SK-N-SH treated with all-trans-retinoic acid at 6 μM for 48 hours (cell line): ENCODE measurements at regions not wholly inside any gene's neighbourhood (a gene's known extent, or its start where the extent isn't known, plus 50 kb on each side); places are given as distances from the start of the nearest gene placed in this dataset.

Experiments
- CREB5 ChIP-seq: fragments of 250-450 bp; sonication (Bioruptor Pico); IDR thresholded peaks from 2 replicates; pipeline ENCODE4 v1.5.1; 2020; ENCODE audit warnings: low read depth, mild to moderate bottlenecking, moderate library complexity
- PATZ1 ChIP-seq: fragments of 250-450 bp; sonication (Bioruptor Pico); IDR thresholded peaks from 2 replicates; pipeline ENCODE4 v1.8.0; 2020; ENCODE audit warnings: mild to moderate bottlenecking, moderate library complexity, borderline replicate concordance
- RARB ChIP-seq: fragments of 250-450 bp; sonication (Bioruptor Pico); IDR thresholded peaks from 2 replicates; pipeline ENCODE4 v1.8.0; 2021; ENCODE audit warnings: mild to moderate bottlenecking, moderate library complexity
- TCF4 ChIP-seq: fragments of 250-450 bp; sonication (Bioruptor Pico); IDR thresholded peaks from 2 replicates; pipeline ENCODE4 v1.8.0; 2021; ENCODE audit warnings: mild to moderate bottlenecking, moderate library complexity, borderline replicate concordance
- ZC3H10 ChIP-seq: fragments of 250-450 bp; sonication (Bioruptor Pico); IDR thresholded peaks from 2 replicates; pipeline ENCODE4 v1.5.1; 2021; ENCODE audit warnings: mild to moderate bottlenecking, moderate library complexity
- ZFP3 ChIP-seq: fragments of 250-450 bp; sonication (Bioruptor Pico); IDR thresholded peaks from 2 replicates; pipeline ENCODE4 v1.5.0; 2020; ENCODE audit warnings: mild to moderate bottlenecking, moderate library complexity
- ZFP30 ChIP-seq: fragments of 450-650 bp; formaldehyde crosslinking; IDR thresholded peaks from 2 replicates; pipeline ENCODE4 v1.5.0; 2022; ENCODE audit warnings: mild to moderate bottlenecking, moderate library complexity

- TF ChIP-seq ZFP3 (CRISPR knock-in tag) = no peak
- no peak for TF ChIP-seq ZFP30 (CRISPR knock-in tag)
- TF ChIP-seq CREB5 (CRISPR knock-in tag) = no peak
- TF ChIP-seq TCF4 (CRISPR knock-in tag) = no peak
- TF ChIP-seq ZC3H10 (CRISPR knock-in tag) = no peak
- no peak for TF ChIP-seq PATZ1 (CRISPR knock-in tag)
- no peak for TF ChIP-seq RARB (CRISPR knock-in tag)
These were observed 379.1 kb downstream of the SLITRK6 start for GRCh38 chr13:85420136-85420535.
